AG04450 (cell line): ENCODE measurements at regions not wholly inside any gene's neighbourhood (a gene's known extent, or its start where the extent isn't known, plus 50 kb on each side); places are given as distances from the start of the nearest gene placed in this dataset.

Source experiments
- CTCF ChIA-PET: fragments of 300-600, 350-600 bp; formaldehyde crosslinking; extraction: SDS; loops from one replicate; lab custom pipeline; 2022; ENCODE audit warnings: antibody characterized with exemption, inconsistent platforms; lab: Charles Lee
- POLR2A ChIA-PET: fragments of 350-600 bp; formaldehyde crosslinking; extraction: SDS; loops from one replicate; lab custom pipeline; 2021; ENCODE audit warnings: antibody characterized with exemption, inconsistent platforms; lab: Yijun Ruan, JAX
- DNase-seq: peaks from one replicate; pipeline ENCODE4 v3.0.0-alpha.2; 2011; ENCODE audit warnings: low read depth, low spot score
- H3K27ac ChIP-seq: one replicate; pipeline ENCODE4 v1.5.1; 2012; ENCODE audit warnings: low read depth, low read length, control low read depth
- H3K27me3 ChIP-seq: one replicate; pipeline ENCODE4 v1.6.0; 2012; ENCODE audit warnings: low read length; ENCODE audit not compliant: control insufficient read depth, insufficient read depth
- H3K4me3 ChIP-seq: 2 replicates; pipeline ENCODE4 v1.5.1; 2011; ENCODE audit warnings: mild to moderate bottlenecking, low read depth, low read length, control low read depth
- H3K9me3 ChIP-seq: 2 replicates; pipeline ENCODE4 v1.5.1; 2012; ENCODE audit warnings: low read length; ENCODE audit not compliant: control insufficient read depth, insufficient read depth
- CTCF ChIP-seq: IDR thresholded peaks from 2 replicates; pipeline ENCODE4 v1.5.1; 2011; ENCODE audit warnings: low read depth, low read length, control low read depth, inconsistent platforms

GRCh38 chr5:167150661-167151060, 1140.8 kb upstream of the WWC1 start:
- ChIA-PET POLR2A (no interaction called here), CTCF (no interaction called here)
- DNase-seq = no peak
- H3K27ac ChIP-seq = no peak overlapping the region
- no peaks in the 10 kb centered on the region for H3K9me3 ChIP-seq
- TF ChIP-seq CTCF = no peak
- no peak overlapping the region for H3K4me3 ChIP-seq
- no peaks in the 10 kb centered on the region for H3K27me3 ChIP-seq

DNA sequence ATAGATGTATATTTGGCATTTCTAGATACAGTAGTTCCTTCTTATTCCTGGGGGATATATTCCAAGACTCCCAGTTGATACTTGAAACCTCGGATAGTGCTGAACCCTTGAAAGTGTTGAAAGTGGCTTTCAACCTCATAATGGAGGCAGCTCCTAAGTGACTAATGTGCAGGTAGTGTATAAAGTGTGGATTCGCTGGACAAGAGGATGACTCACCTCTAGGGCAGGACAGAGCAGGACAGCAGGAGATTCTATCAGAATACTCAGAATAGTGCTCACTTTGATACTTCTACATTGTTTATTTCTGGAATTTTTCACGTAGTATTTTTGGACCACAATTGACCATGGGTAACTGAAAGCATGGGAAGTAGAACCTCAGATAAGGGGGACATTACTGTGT, 1138.9 kb upstream of the WWC1 start:
- no peak for DNase-seq
- Histone ChIP-seq H3K9me3 (no peaks in the 10 kb centered on the region), H3K4me3 (no peak overlapping the region), H3K27ac (no peak overlapping the region), H3K27me3 (no peaks in the 10 kb centered on the region)
- ChIA-PET POLR2A (no interaction called here), CTCF (no interaction called here)
- no peak for TF ChIP-seq CTCF

DNA sequence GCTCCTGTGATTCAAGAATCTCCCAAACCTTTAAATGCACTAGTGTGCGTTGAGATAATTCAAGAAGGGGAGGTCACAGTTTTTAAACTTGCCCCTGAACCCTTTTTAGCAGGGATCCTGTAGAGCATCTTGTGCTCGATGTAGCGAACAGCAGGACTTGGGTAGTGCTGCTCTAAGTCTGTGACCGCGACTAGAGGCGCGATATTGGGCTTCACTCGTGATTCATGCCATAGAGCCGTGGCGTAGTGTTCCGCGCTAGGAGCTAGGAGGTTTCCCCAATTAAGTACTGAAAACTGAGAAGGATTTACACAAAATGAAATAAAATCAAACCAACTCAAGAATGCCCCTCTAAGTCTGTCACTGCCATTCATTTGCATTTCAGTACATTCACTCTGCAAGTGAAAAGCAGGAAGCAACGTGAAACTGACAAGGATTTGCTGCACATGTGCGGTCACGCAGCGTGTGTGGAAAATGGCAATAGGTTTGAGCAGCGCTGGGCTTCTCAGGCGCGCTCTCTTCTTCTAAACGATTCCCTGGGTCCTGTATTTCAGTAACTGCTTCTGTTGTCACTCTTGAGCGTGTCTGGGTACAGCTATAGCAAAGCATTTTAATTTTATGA, 1135.9 kb upstream of the WWC1 start:
- no peak for DNase-seq
- no peaks in the 10 kb centered on the region for H3K9me3 ChIP-seq
- no peak overlapping the region for H3K27ac ChIP-seq
- no peaks in the 10 kb centered on the region for H3K27me3 ChIP-seq
- CTCF ChIA-PET = no interaction called here
- POLR2A ChIA-PET = no interaction called here
- no peak overlapping the region for H3K4me3 ChIP-seq
- no peak for TF ChIP-seq CTCF

DNA sequence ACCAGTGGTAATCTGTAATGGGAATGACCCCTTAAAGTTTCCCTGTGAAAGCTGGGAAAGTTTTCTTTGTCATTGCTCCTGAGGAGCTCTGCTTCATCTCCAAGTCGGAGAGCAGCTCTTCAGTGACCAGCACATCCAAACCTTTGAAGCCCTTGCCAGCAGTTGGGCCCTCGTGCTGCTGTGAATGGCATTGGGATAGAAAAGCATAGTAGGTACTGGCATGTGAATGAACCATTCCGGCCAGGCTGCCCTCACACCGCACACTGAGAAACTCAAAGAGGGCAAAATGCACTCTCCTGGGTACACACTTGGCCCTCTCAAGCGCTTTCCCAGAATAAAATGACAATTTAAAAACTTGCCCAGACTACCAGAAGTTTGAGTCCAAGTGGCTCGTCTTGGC, 1135.0 kb upstream of the WWC1 start:
- Histone ChIP-seq H3K9me3 (no peaks in the 10 kb centered on the region), H3K27me3 (no peaks in the 10 kb centered on the region), H3K27ac (no peak overlapping the region), H3K4me3 (no peak overlapping the region)
- POLR2A ChIA-PET = no interaction called here
- TF ChIP-seq CTCF = no peak
- DNase-seq = no peak
- CTCF ChIA-PET = no interaction called here

DNA sequence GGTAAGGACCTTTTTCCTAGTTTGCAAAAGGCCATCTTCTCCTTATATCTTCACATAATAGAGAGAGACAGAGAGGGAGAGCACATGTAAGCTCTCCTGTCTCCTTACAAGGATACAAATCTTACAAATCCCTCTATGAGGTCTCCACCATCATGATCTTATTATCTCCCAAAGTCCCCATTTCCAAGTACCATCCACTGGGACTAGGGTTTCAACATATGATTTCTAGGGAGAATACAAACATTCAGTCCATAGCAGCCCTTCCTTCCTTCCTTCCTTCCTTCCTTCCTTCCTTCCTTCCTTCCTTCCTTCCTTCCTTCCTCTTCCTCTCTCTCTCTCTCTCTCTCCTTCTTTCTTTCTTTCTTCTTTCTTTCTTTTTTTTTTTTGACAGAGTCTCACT, 1132.9 kb upstream of the WWC1 start:
- H3K27me3 ChIP-seq = no peaks in the 10 kb centered on the region
- no peaks in the 10 kb centered on the region for H3K9me3 ChIP-seq
- TF ChIP-seq CTCF = no peak
- ChIA-PET CTCF (no interaction called here), POLR2A (no interaction called here)
- H3K27ac ChIP-seq = no peak overlapping the region
- no peak for DNase-seq
- no peak overlapping the region for H3K4me3 ChIP-seq
